Loucy (cell line): ENCODE measurements at regions not wholly inside any gene's neighbourhood (a gene's known extent, or its start where the extent isn't known, plus 50 kb on each side); places are given as distances from the start of the nearest gene placed in this dataset.

ENCODE experiments used
- H2AFZ ChIP-seq: fragments of 200-600 bp; sonication (generic); 2 replicates; pipeline ENCODE4 v1.6.0; 2016; ENCODE audit warnings: antibody characterized with exemption, mild to moderate bottlenecking, low read length, moderate library complexity
- H3F3A ChIP-seq: fragments of 200-600 bp; 2 replicates; pipeline ENCODE4 v1.6.0; 2016; ENCODE audit warnings: antibody characterized with exemption, low read depth, mild to moderate bottlenecking
- H3K27me3 ChIP-seq: fragments of 200-600 bp; sonication (generic); 2 replicates; pipeline ENCODE4 v1.6.1; 2014; ENCODE audit warnings: low read length, mild to moderate bottlenecking; ENCODE audit not compliant: insufficient read depth, poor library complexity, severe bottlenecking
- H3K36me3 ChIP-seq: fragments of 200-600 bp; sonication (generic); 2 replicates; pipeline ENCODE4 v1.6.1; 2016; ENCODE audit warnings: low read length; ENCODE audit not compliant: insufficient read depth
- H3K4me1 ChIP-seq: fragments of 200-600 bp; sonication (generic); 2 replicates; pipeline ENCODE4 v1.5.1; 2014; ENCODE audit warnings: low read length, mild to moderate bottlenecking; ENCODE audit not compliant: insufficient read depth, poor library complexity, severe bottlenecking
- H3K4me2 ChIP-seq: fragments of 200-600 bp; sonication (generic); 2 replicates; pipeline ENCODE4 v1.6.0; 2014; ENCODE audit warnings: antibody characterized with exemption, low read length, low read depth, mild to moderate bottlenecking; ENCODE audit not compliant: poor library complexity, severe bottlenecking
- H3K4me3 ChIP-seq: fragments of 200-600 bp; sonication (generic); 2 replicates; pipeline ENCODE4 v1.5.1; 2014; ENCODE audit warnings: low read length, mild to moderate bottlenecking, mixed read lengths; ENCODE audit not compliant: poor library complexity, severe bottlenecking
- H3K79me2 ChIP-seq: fragments of 200-600 bp; sonication (generic); 2 replicates; pipeline ENCODE4 v1.6.1; 2014; ENCODE audit warnings: low read length; ENCODE audit not compliant: insufficient read depth
- H3K9ac ChIP-seq: fragments of 200-600 bp; sonication (generic); 2 replicates; pipeline ENCODE4 v1.6.0; 2014; ENCODE audit warnings: mild to moderate bottlenecking, low read depth, low read length, moderate library complexity; ENCODE audit not compliant: poor library complexity, severe bottlenecking
- H3K9me2 ChIP-seq: fragments of 200-600 bp; sonication (generic); replicated peaks from 2 replicates; pipeline ENCODE4 v1.6.1; 2016; ENCODE audit warnings: low read depth, low read length, mixed read lengths
- H3K9me3 ChIP-seq: fragments of 200-600 bp; sonication (generic); 2 replicates; pipeline ENCODE4 v1.6.1; 2014; ENCODE audit warnings: mild to moderate bottlenecking, antibody characterized with exemption, low read length, low read depth; ENCODE audit not compliant: insufficient read depth
- H4K20me1 ChIP-seq: fragments of 200-600 bp; sonication (generic); 2 replicates; pipeline ENCODE4 v1.6.0; 2014; ENCODE audit warnings: antibody characterized with exemption, low read length, mild to moderate bottlenecking; ENCODE audit not compliant: insufficient read depth, poor library complexity, severe bottlenecking
- EZH2phosphoT487 ChIP-seq: fragments of 200-600 bp; IDR thresholded peaks from 2 replicates; pipeline ENCODE4 v1.6.1; 2018; ENCODE audit warnings: antibody characterized with exemption, mild to moderate bottlenecking, moderate library complexity, borderline replicate concordance
- TF ChIP-seq, protein P1 (sequence below): fragments of 200-600 bp; sonication (generic); conservative IDR thresholded peaks from 2 replicates; pipeline ENCODE4 v1.5.1; 2014; ENCODE audit warnings: mild to moderate bottlenecking, antibody characterized with exemption, low read length

DNA sequence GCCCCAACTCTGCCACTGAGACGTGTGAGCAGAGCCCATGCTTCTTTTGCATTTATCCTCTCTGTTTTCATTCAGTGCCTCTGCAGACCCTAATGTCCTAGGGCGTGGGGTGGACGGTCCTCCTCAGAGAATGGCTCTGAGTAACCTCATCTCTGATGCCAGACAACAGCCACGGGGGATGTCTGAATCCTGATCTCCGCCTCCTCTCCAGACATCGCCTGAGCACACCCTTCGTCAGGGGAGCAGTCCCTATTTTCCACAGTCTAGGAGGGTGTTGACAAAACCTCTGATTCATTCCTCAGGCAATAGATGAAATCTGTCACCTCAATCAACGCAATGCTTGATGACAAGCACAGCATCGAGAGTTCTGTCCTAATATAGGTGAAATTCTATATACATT is 109.2 kb upstream of the DYRK2 start:
- no peaks in the 10 kb centered on the region for H3K9me2 ChIP-seq
- TF ChIP-seq EZH2phosphoT487: no peak
- TF ChIP-seq, protein P1, sequence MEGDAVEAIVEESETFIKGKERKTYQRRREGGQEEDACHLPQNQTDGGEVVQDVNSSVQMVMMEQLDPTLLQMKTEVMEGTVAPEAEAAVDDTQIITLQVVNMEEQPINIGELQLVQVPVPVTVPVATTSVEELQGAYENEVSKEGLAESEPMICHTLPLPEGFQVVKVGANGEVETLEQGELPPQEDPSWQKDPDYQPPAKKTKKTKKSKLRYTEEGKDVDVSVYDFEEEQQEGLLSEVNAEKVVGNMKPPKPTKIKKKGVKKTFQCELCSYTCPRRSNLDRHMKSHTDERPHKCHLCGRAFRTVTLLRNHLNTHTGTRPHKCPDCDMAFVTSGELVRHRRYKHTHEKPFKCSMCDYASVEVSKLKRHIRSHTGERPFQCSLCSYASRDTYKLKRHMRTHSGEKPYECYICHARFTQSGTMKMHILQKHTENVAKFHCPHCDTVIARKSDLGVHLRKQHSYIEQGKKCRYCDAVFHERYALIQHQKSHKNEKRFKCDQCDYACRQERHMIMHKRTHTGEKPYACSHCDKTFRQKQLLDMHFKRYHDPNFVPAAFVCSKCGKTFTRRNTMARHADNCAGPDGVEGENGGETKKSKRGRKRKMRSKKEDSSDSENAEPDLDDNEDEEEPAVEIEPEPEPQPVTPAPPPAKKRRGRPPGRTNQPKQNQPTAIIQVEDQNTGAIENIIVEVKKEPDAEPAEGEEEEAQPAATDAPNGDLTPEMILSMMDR: no peak
- no peaks in the 10 kb centered on the region for H3K79me2 ChIP-seq
- no peaks in the 10 kb centered on the region for H4K20me1 ChIP-seq
- H3K36me3 ChIP-seq: no peaks in the 10 kb centered on the region
- no peaks in the 10 kb centered on the region for H3K9me3 ChIP-seq
- no peak overlapping the region for H3K4me2 ChIP-seq
- no peaks in the 10 kb centered on the region for H3K27me3 ChIP-seq
- no peak overlapping the region for H3K4me3 ChIP-seq
- no peak overlapping the region for H2AFZ ChIP-seq
- no peak overlapping the region for H3K9ac ChIP-seq
- no peaks in the 10 kb centered on the region for H3F3A ChIP-seq
- H3K4me1 ChIP-seq: no peaks in the 10 kb centered on the region

DNA sequence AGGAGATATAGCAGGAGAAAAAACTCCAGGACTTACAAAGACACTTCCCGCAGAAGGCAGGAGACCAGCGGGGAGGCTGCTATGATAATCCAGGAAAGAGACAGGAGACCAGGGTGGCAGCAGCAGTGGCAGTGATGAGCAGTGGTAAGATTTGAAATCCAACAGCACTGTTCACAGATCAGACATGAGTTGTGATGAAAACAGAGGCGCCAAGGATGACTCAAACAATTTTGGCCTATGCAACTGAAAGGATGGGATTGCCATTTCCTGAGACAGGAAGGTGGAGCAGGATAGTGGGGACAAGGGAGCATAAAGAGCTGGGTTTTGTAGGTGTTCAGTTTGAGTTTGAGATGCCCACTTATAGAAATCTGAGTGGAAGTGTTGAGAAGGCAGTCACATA is 108.6 kb upstream of the DYRK2 start:
- no peaks in the 10 kb centered on the region for H3K4me1 ChIP-seq

DNA sequence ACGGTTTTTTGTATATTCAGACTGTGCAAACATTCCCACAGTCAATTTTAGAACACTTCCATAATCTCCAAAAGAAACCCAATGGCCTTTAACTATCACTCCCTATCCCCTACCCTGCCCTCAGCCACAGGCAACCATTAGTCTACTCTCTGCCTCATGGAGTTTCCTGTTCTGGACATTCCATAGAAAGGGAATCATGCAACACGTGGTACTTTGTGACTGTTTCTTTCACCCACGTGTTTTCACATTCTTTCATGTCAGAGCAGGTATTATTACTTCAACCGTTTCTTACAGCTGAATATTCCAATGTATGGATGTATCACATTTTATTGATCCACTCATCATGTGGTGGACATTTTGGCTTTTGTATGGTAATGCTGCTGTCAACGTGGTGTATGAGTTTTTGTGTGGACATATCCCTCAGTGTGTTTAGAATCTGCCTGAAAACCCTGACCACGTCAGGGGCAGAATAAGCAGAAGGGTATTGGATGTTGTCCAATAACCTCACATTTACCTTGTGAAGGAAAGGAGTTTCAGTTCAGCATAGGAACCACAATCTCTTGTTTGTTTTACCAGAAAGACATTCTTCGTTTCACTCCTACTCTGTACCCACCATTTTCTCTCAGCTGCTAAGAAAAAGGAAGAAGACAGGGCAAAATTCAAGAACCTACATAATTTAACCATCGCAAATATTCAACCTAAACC is 107.5 kb upstream of the DYRK2 start:
- Histone ChIP-seq H3K4me2 (no peak overlapping the region), H4K20me1 (no peaks in the 10 kb centered on the region), H3K4me3 (no peak overlapping the region), H3K4me1 (no peaks in the 10 kb centered on the region), H3K9ac (no peak overlapping the region), H2AFZ (no peak overlapping the region), H3K9me2 (no peaks in the 10 kb centered on the region), H3K79me2 (no peaks in the 10 kb centered on the region), H3K27me3 (no peaks in the 10 kb centered on the region), H3K9me3 (no peaks in the 10 kb centered on the region), H3K36me3 (no peaks in the 10 kb centered on the region), H3F3A (no peaks in the 10 kb centered on the region)
- TF ChIP-seq, protein P1: no peak
- no peak for TF ChIP-seq EZH2phosphoT487

More for the DNA sequence above, 108.6 kb upstream of the DYRK2 start:
- H3K36me3 ChIP-seq: no peaks in the 10 kb centered on the region
- H3K27me3 ChIP-seq: no peaks in the 10 kb centered on the region
- TF ChIP-seq EZH2phosphoT487: no peak
- TF ChIP-seq, protein P1: no peak
- H3K9ac ChIP-seq: no peak overlapping the region
- H3K9me2 ChIP-seq: no peaks in the 10 kb centered on the region
- H3F3A ChIP-seq: no peaks in the 10 kb centered on the region
- H3K4me3 ChIP-seq: no peak overlapping the region
- H4K20me1 ChIP-seq: no peaks in the 10 kb centered on the region
- no peaks in the 10 kb centered on the region for H3K79me2 ChIP-seq
- H2AFZ ChIP-seq: no peak overlapping the region
- no peak overlapping the region for H3K4me2 ChIP-seq
- H3K9me3 ChIP-seq: no peaks in the 10 kb centered on the region
